ENCODE measurements at regions not wholly inside any gene's neighbourhood (a gene's known extent, or its start where the extent isn't known, plus 50 kb on each side); places are given as distances from the start of the nearest gene placed in this dataset.

DNA sequence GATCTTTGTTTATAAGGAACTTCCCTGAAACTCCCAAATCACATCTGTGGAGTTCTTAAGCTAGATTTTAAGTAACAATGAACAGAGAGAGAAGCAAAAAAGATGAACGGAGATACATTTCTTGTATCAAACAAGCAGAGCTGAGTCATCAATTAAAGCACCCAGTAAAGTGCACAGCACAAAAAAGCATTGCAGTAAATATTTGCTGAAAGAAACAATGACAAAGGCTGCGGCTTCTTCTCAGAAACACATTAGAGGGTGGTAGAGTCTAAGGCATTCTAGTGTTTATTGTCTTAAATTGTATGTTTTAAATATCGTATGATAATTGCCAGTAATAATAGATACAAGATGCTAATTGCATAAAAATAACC lies 941.6 kb upstream of the CHORDC1 start:
- Mint-ChIP-seq H3K4me1 (peaks cover 24% of the 10 kb centered on the region), H3K4me3 (no peak overlapping the region), H3K36me3 (no peaks in the 10 kb centered on the region), H3K9me3 (peaks cover 6% of the 10 kb centered on the region), H3K27ac (peak overlapping the region; percentile 60), H3K27me3 (ENCODE audit: low read depth) (no peaks in the 10 kb centered on the region)
- DNase-seq (ENCODE audit: low spot score in 2 of 2, unreplicated experiment in 2 of 2) = no peak
- TF ChIP-seq, protein P1, sequence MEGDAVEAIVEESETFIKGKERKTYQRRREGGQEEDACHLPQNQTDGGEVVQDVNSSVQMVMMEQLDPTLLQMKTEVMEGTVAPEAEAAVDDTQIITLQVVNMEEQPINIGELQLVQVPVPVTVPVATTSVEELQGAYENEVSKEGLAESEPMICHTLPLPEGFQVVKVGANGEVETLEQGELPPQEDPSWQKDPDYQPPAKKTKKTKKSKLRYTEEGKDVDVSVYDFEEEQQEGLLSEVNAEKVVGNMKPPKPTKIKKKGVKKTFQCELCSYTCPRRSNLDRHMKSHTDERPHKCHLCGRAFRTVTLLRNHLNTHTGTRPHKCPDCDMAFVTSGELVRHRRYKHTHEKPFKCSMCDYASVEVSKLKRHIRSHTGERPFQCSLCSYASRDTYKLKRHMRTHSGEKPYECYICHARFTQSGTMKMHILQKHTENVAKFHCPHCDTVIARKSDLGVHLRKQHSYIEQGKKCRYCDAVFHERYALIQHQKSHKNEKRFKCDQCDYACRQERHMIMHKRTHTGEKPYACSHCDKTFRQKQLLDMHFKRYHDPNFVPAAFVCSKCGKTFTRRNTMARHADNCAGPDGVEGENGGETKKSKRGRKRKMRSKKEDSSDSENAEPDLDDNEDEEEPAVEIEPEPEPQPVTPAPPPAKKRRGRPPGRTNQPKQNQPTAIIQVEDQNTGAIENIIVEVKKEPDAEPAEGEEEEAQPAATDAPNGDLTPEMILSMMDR (IDR thresholded peaks at IDR 0.05; ENCODE audit: unreplicated experiment) = no peak

DNA sequence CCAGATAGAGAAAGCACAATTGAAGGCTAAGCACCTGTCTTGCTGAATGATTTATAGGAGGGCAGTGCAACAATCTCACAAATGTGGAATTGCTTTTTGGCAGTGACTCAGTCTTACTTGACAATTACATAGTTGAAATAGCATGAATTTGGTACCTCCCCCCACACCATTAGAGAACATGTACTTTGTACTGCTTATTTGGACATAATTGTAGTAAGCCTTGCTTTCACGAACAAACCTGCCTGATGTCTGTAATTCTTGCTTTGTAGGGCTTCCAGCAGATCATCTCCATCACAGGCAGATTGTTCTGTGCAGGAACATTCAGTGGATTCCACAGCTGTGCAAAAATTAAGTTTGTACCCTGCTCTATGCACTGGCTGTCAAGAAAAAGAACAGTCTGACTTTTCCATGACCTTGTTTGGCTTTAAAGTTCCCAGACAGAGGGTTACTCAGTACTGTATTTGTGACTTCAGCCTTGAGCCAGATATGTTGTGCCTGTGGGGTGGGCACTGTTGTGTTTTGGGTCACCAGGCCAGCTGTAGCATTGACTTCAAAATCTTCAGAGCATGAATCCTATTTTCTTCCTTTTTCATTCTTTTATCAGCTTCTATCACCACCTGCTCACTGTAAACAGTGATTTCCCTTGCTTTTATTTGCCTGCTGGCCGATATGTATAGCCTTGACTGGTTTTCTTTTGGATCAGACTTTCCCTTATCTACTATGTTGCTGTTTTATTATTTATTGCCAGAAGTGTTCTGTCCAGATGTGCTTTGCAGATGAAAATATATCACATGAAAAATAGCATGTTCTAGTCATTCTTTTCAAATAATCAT lies 941.0 kb upstream of the CHORDC1 start:
- Mint-ChIP-seq H3K4me1 (peaks cover 24% of the 10 kb centered on the region), H3K4me3 (no peak overlapping the region), H3K9me3 (no peaks in the 10 kb centered on the region), H3K27me3 (ENCODE audit: low read depth) (no peaks in the 10 kb centered on the region), H3K27ac (peak overlapping the region; percentile 60), H3K36me3 (no peaks in the 10 kb centered on the region)
- TF ChIP-seq, protein P1 (IDR thresholded peaks at IDR 0.05; ENCODE audit: unreplicated experiment) = no peak
- DNase-seq (ENCODE audit: low spot score in 2 of 2, unreplicated experiment in 2 of 2) = no peak

DNA sequence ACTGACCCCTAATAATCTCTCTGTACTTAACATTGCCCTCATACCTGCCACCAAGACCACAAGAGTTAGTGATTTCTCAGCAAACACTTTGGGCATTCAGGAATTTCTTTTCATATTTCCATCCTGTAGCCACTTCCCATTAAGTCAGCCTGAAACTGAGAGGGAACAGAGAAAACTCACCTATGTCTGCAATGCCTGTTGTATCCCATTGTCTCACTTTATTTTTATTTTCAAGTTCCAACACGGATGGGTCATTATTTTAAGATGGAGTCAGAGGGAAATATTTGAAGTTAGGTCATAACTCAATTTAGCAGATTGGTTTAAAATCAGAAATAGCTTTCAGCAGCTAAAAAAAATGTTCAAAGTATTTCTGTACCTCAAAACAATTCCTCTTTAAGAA lies 937.8 kb upstream of the CHORDC1 start:
- no peak for DNase-seq (ENCODE audit: low spot score in 2 of 2, unreplicated experiment in 2 of 2)
- H3K27me3 Mint-ChIP-seq (ENCODE audit: low read depth) = no peaks in the 10 kb centered on the region
- no peak overlapping the region for H3K27ac Mint-ChIP-seq
- H3K36me3 Mint-ChIP-seq = no peaks in the 10 kb centered on the region
- no peaks in the 10 kb centered on the region for H3K9me3 Mint-ChIP-seq
- no peak overlapping the region for H3K4me3 Mint-ChIP-seq
- TF ChIP-seq, protein P1 (IDR thresholded peaks at IDR 0.05; ENCODE audit: unreplicated experiment) = no peak
- peaks cover 24% of the 10 kb centered on the region for H3K4me1 Mint-ChIP-seq

GRCh38 chr11:91158891-91159537 lies 936.2 kb upstream of the CHORDC1 start:
- Mint-ChIP-seq H3K36me3 (no peaks in the 10 kb centered on the region), H3K4me3 (no peak overlapping the region), H3K9me3 (no peaks in the 10 kb centered on the region), H3K27ac (no peak overlapping the region), H3K27me3 (ENCODE audit: low read depth) (no peaks in the 10 kb centered on the region), H3K4me1 (peaks cover 12% of the 10 kb centered on the region)
- TF ChIP-seq, protein P1 (IDR thresholded peaks at IDR 0.05; ENCODE audit: unreplicated experiment) = no peak
- DNase-seq (ENCODE audit: low spot score in 2 of 2, unreplicated experiment in 2 of 2) = no peak

DNA sequence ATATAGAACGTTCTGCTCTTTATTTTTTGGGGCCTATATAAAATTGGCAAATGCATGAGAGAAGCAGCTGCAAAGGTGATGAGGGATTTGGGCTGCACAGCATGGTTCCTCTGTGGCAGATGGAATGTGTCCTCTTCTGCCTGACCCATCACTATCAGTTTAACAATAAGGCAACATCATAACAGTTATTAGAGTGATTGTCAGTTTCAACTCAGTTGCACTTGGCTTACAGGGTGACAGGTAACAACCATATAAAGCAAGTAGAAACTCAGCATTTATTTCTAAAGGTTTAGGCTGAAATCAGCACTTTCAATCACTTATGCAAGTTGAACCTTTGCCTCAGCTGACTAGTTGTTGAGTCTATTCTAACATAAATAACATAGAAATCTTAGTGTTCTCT lies 935.4 kb upstream of the CHORDC1 start:
- TF ChIP-seq, protein P1 (IDR thresholded peaks at IDR 0.05; ENCODE audit: unreplicated experiment) = no peak
- Mint-ChIP-seq H3K27ac (no peak overlapping the region), H3K27me3 (ENCODE audit: low read depth) (no peaks in the 10 kb centered on the region), H3K9me3 (peaks cover 4% of the 10 kb centered on the region), H3K4me3 (no peak overlapping the region), H3K4me1 (peaks cover 5% of the 10 kb centered on the region), H3K36me3 (peaks cover 4% of the 10 kb centered on the region)
- DNase-seq (ENCODE audit: low spot score in 2 of 2, unreplicated experiment in 2 of 2) = no peak

All from mesothelial cell of epicardium (in vitro differentiated cells).